Adrenal gland (tissue), 9 donors: ENCODE measurements at regions not wholly inside any gene's neighbourhood (a gene's known extent, or its start where the extent isn't known, plus 50 kb on each side); places are given as distances from the start of the nearest gene placed in this dataset.

Source experiments
- DNase-seq, 7 donors: peaks; one replicate each; pipeline ENCODE4 v3.0.0-alpha.2; 2019 to 2020
- H3K27ac ChIP-seq, 5 donors: fragments of 200-600 bp; sonication (generic) in 4 of 5; 1 replicate in 3 of 5; 2 replicates in 2 of 5; pipeline versions ENCODE4 v1.5.1 to v1.8.0; 2016 to 2020; ENCODE audit warnings: mild to moderate bottlenecking in 1 of 5
- H3K27me3 ChIP-seq: fragments of 200-600 bp; 2 replicates; pipeline ENCODE4 v1.8.0; 2021
- H3K36me3 ChIP-seq, 2 donors: fragments of 200-600 bp; replicated peaks in 1 of 2; 1 replicate in 1 of 2; 2 replicates in 1 of 2; pipeline versions ENCODE4 v1.5.1 to v1.8.0; 2018 to 2022
- H3K4me1 ChIP-seq, 2 donors: fragments of 200-600 bp; replicated peaks in 1 of 2; 1 replicate in 1 of 2; 2 replicates in 1 of 2; pipeline versions ENCODE4 v1.5.1 to v1.8.0; 2018 to 2021
- H3K4me3 ChIP-seq, 4 donors: fragments of 200-600 bp; sonication (generic) in 3 of 4; one replicate each; pipeline ENCODE4 v1.5.1; 2016 to 2018
- H3K9me3 ChIP-seq, 3 donors: fragments of 200-600 bp; sonication (generic) in 1 of 3; replicated peaks in 1 of 3; 1 replicate in 2 of 3; 2 replicates in 1 of 3; pipeline versions ENCODE4 v1.5.1 to v1.8.0; 2016 to 2021
- CTCF ChIP-seq, 6 experiments: fragments of 450-650 bp in 4 of 6; fragments of 200-600 bp in 2 of 6; sonication (generic) in 1 of 6; IDR thresholded peaks; 1 replicate in 5 of 6; 2 replicates in 1 of 6; pipeline versions ENCODE4 v1.5.1 to v1.8.0; 2016 to 2021; ENCODE audit warnings: antibody characterized with exemption in 6 of 6, mild to moderate bottlenecking in 2 of 6, moderate library complexity in 1 of 6
- POLR2A ChIP-seq, 2 donors: fragments of 450-650 bp; IDR thresholded peaks; one replicate each; pipeline ENCODE4 v1.6.1; 2017; ENCODE audit warnings: antibody characterized with exemption in 2 of 2, mild to moderate bottlenecking in 2 of 2, moderate library complexity in 1 of 2
- WGBS, 4 donors: extraction: QIAGEN DNeasy Blood & Tissue Kit in 2 of 4; methylation state at CpG; one replicate each; pipeline versions ENCODE4 v1.1.5 to v1.1.7; 2013 to 2017; 5-methylcytosine and 5-hydroxymethylcytosine counted together
- intact Hi-C, 2 donors: fragments of 100-400 bp; cut with DNase I; formaldehyde crosslinking; loops; one replicate each; pipeline versions ENCODE4 v1.14.1 to v1.15.0; 2022 to 2023
- donor health status: healthy with polysubstance abuse.
- donor health status: Bipolar disorder and iron deficiency.
- donor health status: DM: yes; HTN: yes; CAD: no.
- donor health status: DM: no; HTN: no; CAD: no.
- donor health status: DM: no; HTN: no; CAD: no.

GRCh38 chr6:145227593-145227992 lies 507.7 kb downstream of the EPM2A start:
- Histone ChIP-seq H3K36me3 (no peaks in the 10 kb centered on the region), H3K4me1 (no peaks in the 10 kb centered on the region), H3K9me3 (no peaks in the 10 kb centered on the region), H3K27ac (no peak overlapping the region), H3K27me3 (no peaks in the 10 kb centered on the region), H3K4me3 (no peak overlapping the region)
- 76 to 93% (median 86%) methylated on average over 6 of the region's 6 CpGs for WGBS, 4 donors
- TF ChIP-seq CTCF (IDR thresholded peaks at IDR 0.05) = no peak
- no peak for TF ChIP-seq POLR2A (IDR thresholded peaks at IDR 0.05)
- intact Hi-C loops = no loop called here
- no peak for DNase-seq

- H3K27me3 ChIP-seq = no peaks in the 10 kb centered on the region
- H3K9me3 ChIP-seq = no peaks in the 10 kb centered on the region
- H3K36me3 ChIP-seq = no peaks in the 10 kb centered on the region
- H3K27ac ChIP-seq = no peak overlapping the region
- H3K4me3 ChIP-seq = no peak overlapping the region
- intact Hi-C loops = no loop called here
- WGBS, 4 donors = 88 to 95% (median 91%) methylated on average over 3 of the region's 3 CpGs
- H3K4me1 ChIP-seq = no peaks in the 10 kb centered on the region
- TF ChIP-seq POLR2A (IDR thresholded peaks at IDR 0.05) = no peak
- no peak for TF ChIP-seq CTCF (IDR thresholded peaks at IDR 0.05)
- no peak for DNase-seq
Measured at GRCh38 chr6:145228962-145229582, 506.2 kb downstream of the EPM2A start.

GRCh38 chr6:145233955-145234354 lies 501.4 kb downstream of the EPM2A start:
- Histone ChIP-seq H3K36me3 (no peaks in the 10 kb centered on the region), H3K9me3 (no peaks in the 10 kb centered on the region), H3K4me3 (no peak overlapping the region), H3K27me3 (no peaks in the 10 kb centered on the region), H3K27ac (no peak overlapping the region), H3K4me1 (no peaks in the 10 kb centered on the region)
- DNase-seq = no peak
- WGBS, 4 donors = 73 to 91% (median 77%) methylated on average over 2 of the region's 2 CpGs
- TF ChIP-seq CTCF (IDR thresholded peaks at IDR 0.05) (no peak), POLR2A (IDR thresholded peaks at IDR 0.05) (no peak)
- intact Hi-C loops = no loop called here

- intact Hi-C loops = no loop called here
- DNase-seq = no peak
- Histone ChIP-seq H3K27ac (no peak overlapping the region), H3K4me3 (no peak overlapping the region), H3K9me3 (no peaks in the 10 kb centered on the region), H3K4me1 (no peaks in the 10 kb centered on the region), H3K36me3 (no peaks in the 10 kb centered on the region), H3K27me3 (no peaks in the 10 kb centered on the region)
- 75 to 97% (median 87%) methylated on average over 1 of the region's 1 CpG for WGBS, 4 donors
- TF ChIP-seq CTCF (IDR thresholded peaks at IDR 0.05) (no peak), POLR2A (IDR thresholded peaks at IDR 0.05) (no peak)
Measured at GRCh38 chr6:145235207-145235606, 500.1 kb downstream of the EPM2A start.
